Right lobe of liver (tissue), 4 donors: ENCODE measurements at regions not wholly inside any gene's neighbourhood (a gene's known extent, or its start where the extent isn't known, plus 50 kb on each side); places are given as distances from the start of the nearest gene placed in this dataset.

Source experiments
- CTCF ChIP-seq, 4 donors: fragments of 200-600 bp in 3 of 4; fragments of 450-650 bp in 1 of 4; IDR thresholded peaks; one replicate each; pipeline versions ENCODE4 v1.5.1 to v1.8.0; 2016 to 2022; ENCODE audit warnings: antibody characterized with exemption in 4 of 4, mild to moderate bottlenecking in 2 of 4
- POLR2A ChIP-seq: fragments of 450-650 bp; IDR thresholded peaks from one replicate; pipeline ENCODE4 v1.6.1; 2017; ENCODE audit warnings: antibody characterized with exemption, mild to moderate bottlenecking
- donor health status: DM: no; HTN: no; CAD: no.
- donor health status: DM: no; HTN: no; CAD: no.
- donor health status: DM: no; HTN: yes; CAD: no.

- TF ChIP-seq CTCF (IDR thresholded peaks at IDR 0.05) = no peak
- TF ChIP-seq POLR2A = no peak
Measured at GRCh38 chr3:76754247-76754646, 285.7 kb upstream of the ROBO2 start.
